ENCODE measurements at regions not wholly inside any gene's neighbourhood (a gene's known extent, or its start where the extent isn't known, plus 50 kb on each side); places are given as distances from the start of the nearest gene placed in this dataset.

- Histone ChIP-seq H3K4me2 (ENCODE audit: control insufficient read depth, extremely low read depth, insufficient read depth, low read depth, low read length) (no peak overlapping the region), H3K4me1 (ENCODE audit: control insufficient read depth, extremely low read depth, insufficient read depth, low read length) (no peaks in the 10 kb centered on the region), H2AFZ (ENCODE audit: control insufficient read depth, low read length) (no peak overlapping the region), H3K36me3 (ENCODE audit: control insufficient read depth in 2 of 2, extremely low read depth in 1 of 2, insufficient read depth in 2 of 2, low read length in 2 of 2) (no peaks in the 10 kb centered on the region), H3K4me3 (ENCODE audit: control insufficient read depth in 2 of 3, extremely low read depth in 1 of 3, insufficient read depth in 2 of 3, low read depth in 1 of 3, low read length in 3 of 3) (no peak overlapping the region), H3K27me3 (ENCODE audit: control insufficient read depth, extremely low read depth, insufficient read depth, low read length) (no peaks in the 10 kb centered on the region), H4K20me1 (ENCODE audit: control insufficient read depth, extremely low read depth, insufficient read depth, low read length) (no peaks in the 10 kb centered on the region), H3K9me1 (ENCODE audit: control insufficient read depth, extremely low read depth, insufficient read depth, low read length) (no peaks in the 10 kb centered on the region), H3K9me3 (ENCODE audit: control insufficient read depth, low read depth, low read length) (peaks cover 14% of the 10 kb centered on the region), H3K9ac (ENCODE audit: control insufficient read depth, extremely low read depth, insufficient read depth, low read length) (no peak overlapping the region), H3K27ac (ENCODE audit: control insufficient read depth, insufficient read depth, low read length) (no peak overlapping the region), H3K79me2 (ENCODE audit: control insufficient read depth, insufficient read depth, low read length) (no peaks in the 10 kb centered on the region)
- FAIRE-seq: no peak
- dilution Hi-C loops (cut with MboI; ENCODE audit: extremely low pct_ligation_motif_present, low sequenced_read_pairs): no loop called here
- DNase-seq (ENCODE audit: low read depth, low spot score): no peak
- TF ChIP-seq EZH2 (IDR thresholded peaks at IDR 0.05; ENCODE audit: low read length): no peak
- TF ChIP-seq, protein P1, sequence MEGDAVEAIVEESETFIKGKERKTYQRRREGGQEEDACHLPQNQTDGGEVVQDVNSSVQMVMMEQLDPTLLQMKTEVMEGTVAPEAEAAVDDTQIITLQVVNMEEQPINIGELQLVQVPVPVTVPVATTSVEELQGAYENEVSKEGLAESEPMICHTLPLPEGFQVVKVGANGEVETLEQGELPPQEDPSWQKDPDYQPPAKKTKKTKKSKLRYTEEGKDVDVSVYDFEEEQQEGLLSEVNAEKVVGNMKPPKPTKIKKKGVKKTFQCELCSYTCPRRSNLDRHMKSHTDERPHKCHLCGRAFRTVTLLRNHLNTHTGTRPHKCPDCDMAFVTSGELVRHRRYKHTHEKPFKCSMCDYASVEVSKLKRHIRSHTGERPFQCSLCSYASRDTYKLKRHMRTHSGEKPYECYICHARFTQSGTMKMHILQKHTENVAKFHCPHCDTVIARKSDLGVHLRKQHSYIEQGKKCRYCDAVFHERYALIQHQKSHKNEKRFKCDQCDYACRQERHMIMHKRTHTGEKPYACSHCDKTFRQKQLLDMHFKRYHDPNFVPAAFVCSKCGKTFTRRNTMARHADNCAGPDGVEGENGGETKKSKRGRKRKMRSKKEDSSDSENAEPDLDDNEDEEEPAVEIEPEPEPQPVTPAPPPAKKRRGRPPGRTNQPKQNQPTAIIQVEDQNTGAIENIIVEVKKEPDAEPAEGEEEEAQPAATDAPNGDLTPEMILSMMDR (optimal IDR thresholded peaks at IDR 0.05 in 1 of 3, IDR thresholded peaks at IDR 0.05 in 1 of 3, conservative IDR thresholded peaks at IDR 0.05 in 1 of 3; ENCODE audit: extremely low read depth in 1 of 3, insufficient read depth in 2 of 3, low read length in 3 of 3): no peak
Measured at GRCh38 chr18:78403371-78403770, 576.2 kb upstream of the SALL3 start.

DNA sequence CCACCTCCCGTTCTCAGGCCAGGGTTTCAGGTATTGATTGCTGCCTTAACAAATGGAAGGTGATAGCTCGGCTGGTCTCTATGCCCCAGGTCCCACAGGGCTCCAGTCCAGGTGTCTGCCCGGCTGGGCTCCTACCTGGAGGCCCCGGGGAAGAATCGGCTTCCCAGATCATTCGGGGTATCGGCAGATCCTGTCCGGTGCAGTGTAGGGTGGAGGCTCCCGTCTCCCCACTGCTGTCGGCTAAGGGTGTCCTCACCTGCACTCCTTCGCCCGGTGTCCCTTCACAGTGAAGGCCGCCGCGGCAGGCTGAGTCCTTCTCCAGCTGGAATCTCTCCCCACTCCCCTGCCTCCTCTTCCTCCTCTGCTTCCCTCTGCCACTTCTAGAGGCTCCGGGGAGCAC lies 573.9 kb upstream of the SALL3 start:
- Histone ChIP-seq H3K9ac (ENCODE audit: control insufficient read depth, extremely low read depth, insufficient read depth, low read length) (no peak overlapping the region), H3K27ac (ENCODE audit: control insufficient read depth, insufficient read depth, low read length) (no peak overlapping the region), H3K79me2 (ENCODE audit: control insufficient read depth, insufficient read depth, low read length) (no peaks in the 10 kb centered on the region), H3K4me2 (ENCODE audit: control insufficient read depth, extremely low read depth, insufficient read depth, low read depth, low read length) (no peak overlapping the region), H3K36me3 (ENCODE audit: control insufficient read depth in 2 of 2, extremely low read depth in 1 of 2, insufficient read depth in 2 of 2, low read length in 2 of 2) (no peaks in the 10 kb centered on the region), H3K27me3 (ENCODE audit: control insufficient read depth, extremely low read depth, insufficient read depth, low read length) (no peaks in the 10 kb centered on the region), H3K9me1 (ENCODE audit: control insufficient read depth, extremely low read depth, insufficient read depth, low read length) (no peaks in the 10 kb centered on the region), H3K9me3 (ENCODE audit: control insufficient read depth, low read depth, low read length) (peaks cover 20% of the 10 kb centered on the region), H2AFZ (ENCODE audit: control insufficient read depth, low read length) (no peak overlapping the region), H3K4me1 (ENCODE audit: control insufficient read depth, extremely low read depth, insufficient read depth, low read length) (no peaks in the 10 kb centered on the region), H3K4me3 (ENCODE audit: control insufficient read depth in 2 of 3, extremely low read depth in 1 of 3, insufficient read depth in 2 of 3, low read depth in 1 of 3, low read length in 3 of 3) (no peak overlapping the region), H4K20me1 (ENCODE audit: control insufficient read depth, extremely low read depth, insufficient read depth, low read length) (no peaks in the 10 kb centered on the region)
- DNase-seq (ENCODE audit: low read depth, low spot score) (no peak), FAIRE-seq (no peak)
- TF ChIP-seq EZH2 (IDR thresholded peaks at IDR 0.05; ENCODE audit: low read length): no peak
- TF ChIP-seq, protein P1 (optimal IDR thresholded peaks at IDR 0.05 in 1 of 3, IDR thresholded peaks at IDR 0.05 in 1 of 3, conservative IDR thresholded peaks at IDR 0.05 in 1 of 3; ENCODE audit: extremely low read depth in 1 of 3, insufficient read depth in 2 of 3, low read length in 3 of 3): no peak
- dilution Hi-C loops (cut with MboI; ENCODE audit: extremely low pct_ligation_motif_present, low sequenced_read_pairs): no loop called here

Measured in keratinocyte (primary cell).